Activated CD8-positive, alpha-beta memory T cell treated with anti-CD3 and anti-CD28 coated beads, Interleukin-2, amount 50 U/mL, for 24 hours (primary cell): ENCODE measurements at regions not wholly inside any gene's neighbourhood (a gene's known extent, or its start where the extent isn't known, plus 50 kb on each side); places are given as distances from the start of the nearest gene placed in this dataset.
"Not testable (repeated sequence)": the region's sequence is repeated elsewhere in the genome, so short reads cannot be mapped to it uniquely, and the experiment has no call there.

Experiments used
- DNase-seq: peaks from one replicate; pipeline ENCODE4 v3.0.0-alpha.2; 2020; ENCODE audit errors: extremely low read depth

- no peak for DNase-seq
Observed at GRCh38 chr6:166724576-166724975, 97.5 kb upstream of the RPS6KA2 start.

- no peak for DNase-seq
Observed at GRCh38 chr6:166722785-166723184, 95.7 kb upstream of the RPS6KA2 start.

- DNase-seq, result no peak
Observed at GRCh38 chr6:166721576-166721975, 94.5 kb upstream of the RPS6KA2 start.

GRCh38 chr6:166720856-166721255 lies 93.8 kb upstream of the RPS6KA2 start:
- DNase-seq, result no peak

GRCh38 chr6:166719019-166719418 lies 92.0 kb upstream of the RPS6KA2 start:
- no peak for DNase-seq

- no peak for DNase-seq
Observed at GRCh38 chr6:166718516-166718915, 91.5 kb upstream of the RPS6KA2 start.

- DNase-seq, result no peak
Observed at GRCh38 chr6:166716910-166717617, 90.0 kb upstream of the RPS6KA2 start.

GRCh38 chr6:166715992-166716391 lies 88.9 kb upstream of the RPS6KA2 start:
- no peak for DNase-seq

GRCh38 chr6:166715065-166715464 lies 88.0 kb upstream of the RPS6KA2 start:
- no peak for DNase-seq

GRCh38 chr6:166714581-166714980 lies 87.5 kb upstream of the RPS6KA2 start:
- no peak for DNase-seq

- no peak for DNase-seq
Observed at GRCh38 chr6:166714187-166714510, 87.1 kb upstream of the RPS6KA2 start.

GRCh38 chr6:166713434-166714186 lies 86.6 kb upstream of the RPS6KA2 start:
- no peak for DNase-seq

- no peak for DNase-seq
Observed at GRCh38 chr6:166712286-166713228, 85.5 kb upstream of the RPS6KA2 start.

- no peak for DNase-seq
Observed at GRCh38 chr6:166710084-166710483, 83.0 kb upstream of the RPS6KA2 start.

GRCh38 chr6:166708460-166708859 lies 81.4 kb upstream of the RPS6KA2 start:
- DNase-seq, result no peak

- no peak for DNase-seq
Observed at GRCh38 chr6:166707045-166707444, 80.0 kb upstream of the RPS6KA2 start.

- no peak for DNase-seq
Observed at GRCh38 chr6:166705069-166705468, 78.0 kb upstream of the RPS6KA2 start.

GRCh38 chr6:166704171-166704570 lies 77.1 kb upstream of the RPS6KA2 start:
- no peak for DNase-seq

GRCh38 chr6:166703149-166703710 lies 76.2 kb upstream of the RPS6KA2 start:
- no peak for DNase-seq

- DNase-seq, result not testable (repeated sequence)
Observed at GRCh38 chr6:166701424-166701823, 74.4 kb upstream of the RPS6KA2 start.

- DNase-seq, result not testable (repeated sequence)
Observed at GRCh38 chr6:166700871-166701270, 73.8 kb upstream of the RPS6KA2 start.

- DNase-seq, result no peak
Observed at GRCh38 chr6:166697113-166697512, 70.1 kb upstream of the RPS6KA2 start.
